Neural progenitor cell (in vitro differentiated cells): ENCODE measurements at regions not wholly inside any gene's neighbourhood (a gene's known extent, or its start where the extent isn't known, plus 50 kb on each side); places are given as distances from the start of the nearest gene placed in this dataset.

Experiments
- DNase-seq: peaks from one replicate; pipeline ENCODE4 v3.0.0-alpha.2; 2016; ENCODE audit warnings: low spot score
- H2AFZ ChIP-seq: fragments of 200-600 bp; sonication (generic); replicated peaks from 2 replicates; pipeline ENCODE4 v1.6.1; 2016; ENCODE audit warnings: antibody characterized with exemption
- H3F3A ChIP-seq: fragments of 200-600 bp; sonication (generic); 2 replicates; pipeline ENCODE4 v1.6.1; 2016; ENCODE audit warnings: antibody characterized with exemption, low read depth
- H3K27ac ChIP-seq: fragments of 200-600 bp; sonication (generic); 2 replicates; pipeline ENCODE4 v1.5.1; 2016; ENCODE audit warnings: mild to moderate bottlenecking
- H3K27me3 ChIP-seq: fragments of 200-600 bp; sonication (generic); 2 replicates; pipeline ENCODE4 v1.6.1; 2016; ENCODE audit warnings: mild to moderate bottlenecking, moderate library complexity
- H3K36me3 ChIP-seq: fragments of 200-600 bp; sonication (generic); 2 replicates; pipeline ENCODE4 v1.5.1; 2016
- H3K4me1 ChIP-seq: fragments of 200-600 bp; sonication (generic); 2 replicates; pipeline ENCODE4 v1.6.1; 2016; ENCODE audit warnings: mixed run types
- H3K4me2 ChIP-seq: fragments of 200-600 bp; sonication (generic); 2 replicates; pipeline ENCODE4 v1.6.1; 2016
- H3K4me3 ChIP-seq: fragments of 200-600 bp; sonication (generic); 2 replicates; pipeline ENCODE4 v1.5.1; 2016
- H3K79me2 ChIP-seq: fragments of 200-600 bp; sonication (generic); 2 replicates; pipeline ENCODE4 v1.6.1; 2016; ENCODE audit warnings: low read depth
- H3K9ac ChIP-seq: fragments of 200-600 bp; sonication (generic); 2 replicates; pipeline ENCODE4 v1.6.1; 2016
- H3K9me3 ChIP-seq: fragments of 200-600 bp; sonication (generic); 2 replicates; pipeline ENCODE4 v1.5.1; 2016; ENCODE audit warnings: low read depth
- H4K20me1 ChIP-seq: fragments of 200-600 bp; sonication (generic); 2 replicates; pipeline ENCODE4 v1.6.1; 2016; ENCODE audit warnings: low read depth
- H3K27ac Mint-ChIP-seq: 3 replicates; pipeline ENCODE4 v1.8.0; 2021; ENCODE audit warnings: mixed read lengths
- H3K27me3 Mint-ChIP-seq: 2 replicates; pipeline ENCODE4 v1.8.0; 2022; ENCODE audit warnings: low read depth, mild to moderate bottlenecking, inconsistent platforms, moderate library complexity, mixed read lengths; ENCODE audit not compliant: insufficient read depth
- H3K36me3 Mint-ChIP-seq: 3 replicates; pipeline ENCODE4 v1.8.0; 2021; ENCODE audit warnings: mixed read lengths
- H3K4me1 Mint-ChIP-seq: 3 replicates; pipeline ENCODE4 v1.8.0; 2021; ENCODE audit warnings: mixed read lengths
- H3K4me3 Mint-ChIP-seq: 3 replicates; pipeline ENCODE4 v1.8.0; 2021; ENCODE audit warnings: mild to moderate bottlenecking, moderate library complexity, mixed read lengths
- H3K9me3 Mint-ChIP-seq: 3 replicates; pipeline ENCODE4 v1.8.0; 2020; ENCODE audit warnings: mixed read lengths
- EZH2 ChIP-seq: fragments of 200-600 bp; sonication (generic); IDR thresholded peaks from 2 replicates; pipeline ENCODE4 v1.6.1; 2017; ENCODE audit warnings: antibody characterized with exemption, mild to moderate bottlenecking, moderate library complexity
- EZH2phosphoT487 ChIP-seq: fragments of 200-600 bp; sonication (generic); IDR thresholded peaks from 2 replicates; pipeline ENCODE4 v1.6.1; 2017; ENCODE audit warnings: antibody characterized with exemption
- TF ChIP-seq, protein P1 (sequence below): fragments of 200-600 bp; sonication (generic); IDR thresholded peaks from 2 replicates; pipeline ENCODE4 v1.5.1; 2017; ENCODE audit warnings: antibody characterized with exemption, mild to moderate bottlenecking

DNA sequence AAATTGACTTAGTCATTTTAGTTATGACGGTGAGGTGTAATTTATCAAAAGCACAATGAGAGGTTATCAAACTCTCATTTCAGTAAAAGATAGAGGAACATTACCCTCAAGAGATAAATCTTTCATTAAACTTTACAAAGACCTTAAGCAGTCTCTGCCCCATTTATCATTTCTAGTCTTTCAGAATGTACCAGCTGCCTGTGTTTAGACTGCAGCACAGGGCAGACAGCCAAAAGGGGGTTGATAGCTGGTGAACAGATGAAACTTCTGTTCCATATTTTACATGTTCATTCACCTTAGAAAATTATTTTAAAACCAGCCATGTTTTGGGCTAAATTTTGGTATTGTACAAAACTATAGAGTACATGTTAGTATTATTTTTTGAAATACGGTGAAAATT is 514.6 kb upstream of the CNTN3 start:
- no peaks in the 10 kb centered on the region for H3K36me3 ChIP-seq
- H3K4me1 ChIP-seq: no peaks in the 10 kb centered on the region
- no peaks in the 10 kb centered on the region for H3F3A ChIP-seq
- H3K4me3 ChIP-seq: no peak overlapping the region
- H3K4me3 Mint-ChIP-seq: no peak overlapping the region
- H3K27me3 Mint-ChIP-seq: peaks cover 2% of the 10 kb centered on the region
- TF ChIP-seq, protein P1, sequence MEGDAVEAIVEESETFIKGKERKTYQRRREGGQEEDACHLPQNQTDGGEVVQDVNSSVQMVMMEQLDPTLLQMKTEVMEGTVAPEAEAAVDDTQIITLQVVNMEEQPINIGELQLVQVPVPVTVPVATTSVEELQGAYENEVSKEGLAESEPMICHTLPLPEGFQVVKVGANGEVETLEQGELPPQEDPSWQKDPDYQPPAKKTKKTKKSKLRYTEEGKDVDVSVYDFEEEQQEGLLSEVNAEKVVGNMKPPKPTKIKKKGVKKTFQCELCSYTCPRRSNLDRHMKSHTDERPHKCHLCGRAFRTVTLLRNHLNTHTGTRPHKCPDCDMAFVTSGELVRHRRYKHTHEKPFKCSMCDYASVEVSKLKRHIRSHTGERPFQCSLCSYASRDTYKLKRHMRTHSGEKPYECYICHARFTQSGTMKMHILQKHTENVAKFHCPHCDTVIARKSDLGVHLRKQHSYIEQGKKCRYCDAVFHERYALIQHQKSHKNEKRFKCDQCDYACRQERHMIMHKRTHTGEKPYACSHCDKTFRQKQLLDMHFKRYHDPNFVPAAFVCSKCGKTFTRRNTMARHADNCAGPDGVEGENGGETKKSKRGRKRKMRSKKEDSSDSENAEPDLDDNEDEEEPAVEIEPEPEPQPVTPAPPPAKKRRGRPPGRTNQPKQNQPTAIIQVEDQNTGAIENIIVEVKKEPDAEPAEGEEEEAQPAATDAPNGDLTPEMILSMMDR: no peak
- H3K9ac ChIP-seq: no peak overlapping the region
- no peaks in the 10 kb centered on the region for H3K36me3 Mint-ChIP-seq
- H2AFZ ChIP-seq: no peak overlapping the region
- DNase-seq: no peak
- no peak overlapping the region for H3K27ac ChIP-seq
- H4K20me1 ChIP-seq: no peaks in the 10 kb centered on the region
- H3K4me1 Mint-ChIP-seq: peaks cover 3% of the 10 kb centered on the region
- H3K9me3 ChIP-seq: no peaks in the 10 kb centered on the region
- peaks cover 2% of the 10 kb centered on the region for H3K9me3 Mint-ChIP-seq
- no peak overlapping the region for H3K4me2 ChIP-seq
- H3K27ac Mint-ChIP-seq: no peak overlapping the region
- no peaks in the 10 kb centered on the region for H3K27me3 ChIP-seq
- H3K79me2 ChIP-seq: no peaks in the 10 kb centered on the region

DNA sequence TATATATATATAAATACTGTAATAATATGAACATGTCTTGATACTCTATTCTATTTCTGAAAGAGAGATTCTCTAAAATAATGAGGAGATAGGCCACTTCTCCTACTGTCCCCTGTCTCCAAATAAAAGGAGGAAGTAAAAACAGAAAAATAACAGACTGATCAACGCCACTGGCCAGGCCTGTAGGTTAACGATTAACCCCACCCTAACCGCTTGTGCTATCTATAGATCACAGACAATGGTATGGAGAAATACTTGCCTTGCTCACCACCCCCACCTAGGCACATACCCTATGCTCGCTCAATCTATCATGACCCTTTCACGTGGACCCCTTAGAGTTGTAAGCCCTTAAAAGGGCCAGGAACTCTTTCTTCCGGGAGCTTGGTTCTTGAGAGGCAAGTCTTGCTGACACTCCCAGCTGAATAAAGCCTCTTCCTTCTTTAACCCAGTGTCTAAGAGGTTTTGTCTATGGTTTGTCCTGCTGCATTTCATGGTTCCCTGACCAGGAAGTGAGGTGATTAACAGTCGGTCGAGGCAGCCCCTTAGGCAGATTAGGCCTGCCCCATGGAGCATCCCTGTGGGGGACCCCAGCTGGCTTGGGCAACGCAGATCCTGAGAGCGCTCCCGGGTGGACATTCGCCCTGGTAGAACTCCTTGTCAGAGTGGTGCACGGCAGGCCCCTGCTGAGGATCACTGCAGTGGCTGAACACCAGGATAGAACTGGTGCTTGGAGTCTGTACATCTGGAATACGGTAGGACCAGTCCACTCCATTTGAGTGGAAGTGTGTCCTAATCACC is 521.8 kb upstream of the CNTN3 start:
- Mint-ChIP-seq H3K4me3 (no peak overlapping the region), H3K9me3 (peaks cover 14% of the 10 kb centered on the region), H3K36me3 (no peaks in the 10 kb centered on the region), H3K27me3 (peaks cover 2% of the 10 kb centered on the region), H3K4me1 (no peaks in the 10 kb centered on the region), H3K27ac (no peak overlapping the region)
- TF ChIP-seq EZH2 (no peak), EZH2phosphoT487 (no peak)
- TF ChIP-seq, protein P1: no peak
- H3K9me3 ChIP-seq: no peaks in the 10 kb centered on the region
- no peak overlapping the region for H3K27ac ChIP-seq
- no peaks in the 10 kb centered on the region for H3K79me2 ChIP-seq
- H3K4me2 ChIP-seq: no peak overlapping the region
- no peak overlapping the region for H3K9ac ChIP-seq
- H3K4me3 ChIP-seq: no peak overlapping the region
- no peaks in the 10 kb centered on the region for H4K20me1 ChIP-seq
- DNase-seq: no peak
- no peaks in the 10 kb centered on the region for H3K36me3 ChIP-seq
- H3K4me1 ChIP-seq: no peaks in the 10 kb centered on the region
- no peaks in the 10 kb centered on the region for H3F3A ChIP-seq
- H3K27me3 ChIP-seq: no peaks in the 10 kb centered on the region
- H2AFZ ChIP-seq: no peak overlapping the region

DNA sequence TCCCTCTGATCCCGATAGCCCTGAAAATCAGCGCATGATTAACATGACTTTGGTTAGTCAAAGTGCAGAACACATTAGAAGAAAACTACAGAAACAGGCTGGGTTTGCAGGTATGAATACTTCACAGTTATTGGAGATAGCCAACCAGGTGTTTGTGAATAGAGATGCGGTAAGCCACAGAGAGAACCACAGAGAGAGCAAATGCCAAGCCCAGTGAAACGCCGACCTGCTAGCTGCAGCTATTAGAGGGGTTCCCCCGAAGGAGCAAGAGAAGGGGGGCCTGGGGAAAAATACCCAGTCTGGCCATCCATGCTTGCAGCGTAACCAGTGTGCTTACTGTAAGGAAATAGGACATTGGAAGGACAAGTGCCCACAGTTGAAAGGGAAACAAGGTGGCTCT is 523.9 kb upstream of the CNTN3 start:
- peaks cover 14% of the 10 kb centered on the region for H3K9me3 Mint-ChIP-seq
- Histone ChIP-seq H3K9me3 (no peaks in the 10 kb centered on the region), H3K27me3 (no peaks in the 10 kb centered on the region), H2AFZ (no peak overlapping the region), H3K9ac (no peak overlapping the region), H3K4me3 (no peak overlapping the region), H4K20me1 (no peaks in the 10 kb centered on the region), H3K79me2 (no peaks in the 10 kb centered on the region), H3K27ac (no peak overlapping the region), H3K36me3 (no peaks in the 10 kb centered on the region), H3F3A (no peaks in the 10 kb centered on the region), H3K4me2 (no peak overlapping the region), H3K4me1 (no peaks in the 10 kb centered on the region)
- no peak for TF ChIP-seq EZH2
- no peak for TF ChIP-seq EZH2phosphoT487
- TF ChIP-seq, protein P1: no peak
- H3K27ac Mint-ChIP-seq: no peak overlapping the region
- no peak overlapping the region for H3K4me3 Mint-ChIP-seq
- H3K4me1 Mint-ChIP-seq: no peaks in the 10 kb centered on the region
- no peaks in the 10 kb centered on the region for H3K27me3 Mint-ChIP-seq
- no peaks in the 10 kb centered on the region for H3K36me3 Mint-ChIP-seq
- DNase-seq: no peak
